ENCODE measurements at regions not wholly inside any gene's neighbourhood (a gene's known extent, or its start where the extent isn't known, plus 50 kb on each side); places are given as distances from the start of the nearest gene placed in this dataset.

- H3K27ac ChIP-seq (ENCODE audit: extremely low read depth, low read depth, low read length), result no peak overlapping the region
- intact Hi-C loops (cut with micrococcal nuclease), result no loop called here
- H3K4me1 ChIP-seq (replicated peaks in 1 of 2; ENCODE audit: control insufficient read depth in 2 of 2, insufficient read depth in 2 of 2, low read length in 2 of 2), result peaks cover 13 to 17% of the 10 kb centered on the region in 2 experiments; a peak in 4 of 5 replicates
- H3K36me3 ChIP-seq (ENCODE audit: control insufficient read depth, insufficient read depth, low read length), result no peaks in the 10 kb centered on the region
- no peak for FAIRE-seq
- H3K9ac ChIP-seq (ENCODE audit: insufficient read depth in 1 of 2, low read depth in 2 of 2, low read length in 2 of 2), result no peak overlapping the region
- no peak for ATAC-seq
- POLR2A ChIA-PET, result interaction anchor here (1.0 to 1.1 kb wide), 2 partner anchors 10 to 11 kb away, joined by 3 to 4 read pairs; no protein-coding TSS in a partner anchor
- peaks cover 8% of the 10 kb centered on the region; the same call in 1 of the 3 replicates for H3K79me2 ChIP-seq (ENCODE audit: control insufficient read depth, insufficient read depth, low read length)
- TF ChIP-seq HSF4 (CRISPR knock-in tag; IDR thresholded peaks at IDR 0.05; ENCODE audit: borderline replicate concordance) (no peak), THRA (IDR thresholded peaks at IDR 0.05) (no peak), RCOR1 (IDR thresholded peaks at IDR 0.05; ENCODE audit: borderline replicate concordance in 1 of 2, low read depth in 2 of 2, low read length in 2 of 2) (no peak), POLR2A (conservative IDR thresholded peaks at IDR 0.05) (no peak), ZKSCAN8 (CRISPR knock-in tag; IDR thresholded peaks at IDR 0.05) (no peak), ZNF444 (CRISPR knock-in tag; IDR thresholded peaks at IDR 0.05) (no peak), MCM2 (IDR thresholded peaks at IDR 0.05; ENCODE audit: low read depth) (no peak), ZBTB33 (CRISPR knock-in tag; IDR thresholded peaks at IDR 0.05) (no peak), DEAF1 (CRISPR knock-in tag; IDR thresholded peaks at IDR 0.05) (no peak), ELK3 (CRISPR knock-in tag; IDR thresholded peaks at IDR 0.05) (no peak), NFYB (IDR thresholded peaks at IDR 0.05; ENCODE audit: extremely low read depth, insufficient read length) (no peak), SMARCA4 (IDR thresholded peaks at IDR 0.05) (no peak), ZBTB7A (IDR thresholded peaks at IDR 0.05; ENCODE audit: borderline replicate concordance, control insufficient read depth, low read depth, low read length) (no peak)
- CTCF ChIA-PET (ENCODE audit: low intra/inter-chr PET ratio), result no interaction called here
- no peak for DNase-seq (ENCODE audit: extremely low read depth in 1 of 4, low spot score in 3 of 4)
- BruUV-seq (replicated peaks), result no TSS peak
- H3K9me3 ChIP-seq (replicated peaks; ENCODE audit: control insufficient read depth, insufficient read depth, low read depth, low read length), result no peaks in the 10 kb centered on the region
- H3K27me3 ChIP-seq (ENCODE audit: control insufficient read depth in 2 of 2, insufficient read depth in 2 of 2, low read length in 2 of 2), result no peaks in the 10 kb centered on the region
- H3K4me3 ChIP-seq, result no peak overlapping the region
- no peak overlapping the region for H2AFZ ChIP-seq (ENCODE audit: low read depth, low read length)
- H3K9me1 ChIP-seq (ENCODE audit: control insufficient read depth, insufficient read depth, low read length), result no peaks in the 10 kb centered on the region
- H4K20me1 ChIP-seq (replicated peaks; ENCODE audit: control insufficient read depth, insufficient read depth, low read length), result no peaks in the 10 kb centered on the region
- 96% methylated on average over 8 of the region's 8 CpGs for WGBS (ENCODE audit: insufficient coverage, low coverage, missing lambda C conversion rate)
- in situ Hi-C loops (cut with MboI), result no loop called here
- H3K4me2 ChIP-seq (ENCODE audit: insufficient read depth, low read length), result no peak overlapping the region
These were observed 144.7 kb upstream of the KIF26B start for GRCh38 chr1:245010018-245010614.

Measured in K562 (cell line).